Nephron progenitor cell (in vitro differentiated cells): ENCODE measurements at regions not wholly inside any gene's neighbourhood (a gene's known extent, or its start where the extent isn't known, plus 50 kb on each side); places are given as distances from the start of the nearest gene placed in this dataset.

ENCODE experiments used
- DNase-seq: peaks from one replicate; pipeline ENCODE4 v3.0.0; 2021
- H3K27ac Mint-ChIP-seq: 2 replicates; pipeline ENCODE4 v1.8.0; 2021; ENCODE audit warnings: mild to moderate bottlenecking, moderate library complexity, mixed read lengths
- H3K27me3 Mint-ChIP-seq: 2 replicates; pipeline ENCODE4 v1.8.0; 2021; ENCODE audit warnings: mild to moderate bottlenecking, low read depth, mixed read lengths; ENCODE audit not compliant: poor library complexity
- H3K36me3 Mint-ChIP-seq: 2 replicates; pipeline ENCODE4 v1.8.0; 2021; ENCODE audit warnings: low read depth, mixed read lengths
- H3K4me1 Mint-ChIP-seq: 2 replicates; pipeline ENCODE4 v1.8.0; 2021; ENCODE audit warnings: mixed read lengths
- H3K4me3 Mint-ChIP-seq: 2 replicates; pipeline ENCODE4 v1.8.0; 2021; ENCODE audit warnings: mild to moderate bottlenecking, moderate library complexity, mixed read lengths
- H3K9me3 Mint-ChIP-seq: 2 replicates; pipeline ENCODE4 v1.8.0; 2021; ENCODE audit warnings: mild to moderate bottlenecking, moderate library complexity, mixed read lengths
- CTCF ChIP-seq: fragments of 200-600 bp; sonication (generic); IDR thresholded peaks from 2 replicates; pipeline ENCODE4 v1.5.0; 2021; ENCODE audit warnings: antibody characterized with exemption

- no peaks in the 10 kb centered on the region for H3K36me3 Mint-ChIP-seq
- H3K4me1 Mint-ChIP-seq: peaks cover 6% of the 10 kb centered on the region
- no peak for TF ChIP-seq CTCF
- peaks cover 3% of the 10 kb centered on the region for H3K9me3 Mint-ChIP-seq
- H3K4me3 Mint-ChIP-seq: no peak overlapping the region
- H3K27ac Mint-ChIP-seq: no peak overlapping the region
- no peak for DNase-seq
- no peaks in the 10 kb centered on the region for H3K27me3 Mint-ChIP-seq
Measured at GRCh38 chr12:76255692-76256091, 92.5 kb downstream of the BBS10 start.

GRCh38 chr12:76255281-76255680 is 92.9 kb downstream of the BBS10 start:
- Mint-ChIP-seq H3K36me3 (no peaks in the 10 kb centered on the region), H3K27me3 (no peaks in the 10 kb centered on the region), H3K27ac (no peak overlapping the region), H3K9me3 (peaks cover 3% of the 10 kb centered on the region), H3K4me3 (no peak overlapping the region), H3K4me1 (peaks cover 10% of the 10 kb centered on the region)
- no peak for TF ChIP-seq CTCF
- DNase-seq: no peak

GRCh38 chr12:76252031-76252430 is 96.2 kb downstream of the BBS10 start:
- Mint-ChIP-seq H3K9me3 (no peaks in the 10 kb centered on the region), H3K27me3 (no peaks in the 10 kb centered on the region), H3K36me3 (no peaks in the 10 kb centered on the region), H3K27ac (no peak overlapping the region), H3K4me3 (no peak overlapping the region), H3K4me1 (peaks cover 17% of the 10 kb centered on the region)
- no peak for DNase-seq
- TF ChIP-seq CTCF: no peak

- Mint-ChIP-seq H3K27me3 (no peaks in the 10 kb centered on the region), H3K36me3 (no peaks in the 10 kb centered on the region), H3K27ac (no peak overlapping the region), H3K4me1 (peaks cover 17% of the 10 kb centered on the region), H3K4me3 (no peak overlapping the region), H3K9me3 (no peaks in the 10 kb centered on the region)
- no peak for TF ChIP-seq CTCF
- DNase-seq: no peak
Measured at GRCh38 chr12:76250256-76250655, 98.0 kb downstream of the BBS10 start.

GRCh38 chr12:76249501-76249900 is 98.7 kb downstream of the BBS10 start:
- Mint-ChIP-seq H3K36me3 (no peaks in the 10 kb centered on the region), H3K4me1 (peaks cover 17% of the 10 kb centered on the region), H3K4me3 (no peak overlapping the region), H3K9me3 (no peaks in the 10 kb centered on the region), H3K27me3 (peaks cover 3% of the 10 kb centered on the region), H3K27ac (no peak overlapping the region)
- TF ChIP-seq CTCF: no peak
- DNase-seq: no peak

GRCh38 chr12:76247992-76248391 is 100.2 kb downstream of the BBS10 start:
- TF ChIP-seq CTCF: no peak
- no peak overlapping the region for H3K27ac Mint-ChIP-seq
- no peaks in the 10 kb centered on the region for H3K36me3 Mint-ChIP-seq
- no peak overlapping the region for H3K4me3 Mint-ChIP-seq
- no peaks in the 10 kb centered on the region for H3K9me3 Mint-ChIP-seq
- peaks cover 3% of the 10 kb centered on the region for H3K27me3 Mint-ChIP-seq
- no peak for DNase-seq
- peaks cover 17% of the 10 kb centered on the region for H3K4me1 Mint-ChIP-seq
